Caki2 (cell line): ENCODE measurements at regions not wholly inside any gene's neighbourhood (a gene's known extent, or its start where the extent isn't known, plus 50 kb on each side); places are given as distances from the start of the nearest gene placed in this dataset.

Experiments used
- DNase-seq: peaks from one replicate; pipeline ENCODE4 v3.0.0-alpha.2; 2015; ENCODE audit warnings: low read depth
- in situ Hi-C: cut with HindIII; loops from 2 replicates; pipeline ENCODE4 v1.10.0; 2016; ENCODE audit warnings: low sequenced_read_pairs, low pct_unique_long_range_greater_than_20kb, mixed read lengths

- in situ Hi-C loops: no loop called here
- no peak for DNase-seq
These were observed 59.6 kb upstream of the PPP2R2D start for GRCh38 chr10:131841131-131841660.

- in situ Hi-C loops: no loop called here
These were observed 59.1 kb upstream of the PPP2R2D start for GRCh38 chr10:131841661-131842139.

GRCh38 chr10:131842351-131843088 is 58.3 kb upstream of the PPP2R2D start:
- in situ Hi-C loops: no loop called here
- no peak for DNase-seq

More at GRCh38 chr10:131841661-131842139, 59.1 kb upstream of the PPP2R2D start:
- no peak for DNase-seq

- in situ Hi-C loops: no loop called here
These were observed 57.7 kb upstream of the PPP2R2D start for GRCh38 chr10:131843089-131843595.

GRCh38 chr10:131843881-131844284 is 56.9 kb upstream of the PPP2R2D start:
- in situ Hi-C loops: no loop called here

More at GRCh38 chr10:131843089-131843595, 57.7 kb upstream of the PPP2R2D start:
- DNase-seq: no peak

GRCh38 chr10:131844529-131845084 is 56.2 kb upstream of the PPP2R2D start:
- DNase-seq: no peak
- in situ Hi-C loops: no loop called here

More at GRCh38 chr10:131843881-131844284, 56.9 kb upstream of the PPP2R2D start:
- DNase-seq: no peak

- DNase-seq: no peak
- in situ Hi-C loops: no loop called here
These were observed 55.1 kb upstream of the PPP2R2D start for GRCh38 chr10:131845505-131846239.

- no peak for DNase-seq
- in situ Hi-C loops: no loop called here
These were observed 54.3 kb upstream of the PPP2R2D start for GRCh38 chr10:131846240-131847101.

- in situ Hi-C loops: no loop called here
- DNase-seq: no peak
These were observed 53.5 kb upstream of the PPP2R2D start for GRCh38 chr10:131847241-131847783.

- in situ Hi-C loops: no loop called here
- no peak for DNase-seq
These were observed 52.5 kb upstream of the PPP2R2D start for GRCh38 chr10:131848296-131848695.

GRCh38 chr10:131848741-131849590 is 51.8 kb upstream of the PPP2R2D start:
- DNase-seq: no peak
- in situ Hi-C loops: no loop called here

- in situ Hi-C loops: no loop called here
- no peak for DNase-seq
These were observed 51.0 kb upstream of the PPP2R2D start for GRCh38 chr10:131849591-131850382.

- no peak for DNase-seq
- in situ Hi-C loops: no loop called here
These were observed 50.4 kb upstream of the PPP2R2D start for GRCh38 chr10:131850383-131850870.
